HG02678 (cell line): ENCODE measurements at regions not wholly inside any gene's neighbourhood (a gene's known extent, or its start where the extent isn't known, plus 50 kb on each side); places are given as distances from the start of the nearest gene placed in this dataset.

ENCODE experiments used
- ATAC-seq: cut with Tn5 transposase; IDR thresholded peaks from one replicate; pipeline ENCODE4 v1.9.1; 2021; ENCODE audit warnings: mild to moderate bottlenecking, moderate library complexity; ENCODE audit not compliant: unreplicated experiment

DNA sequence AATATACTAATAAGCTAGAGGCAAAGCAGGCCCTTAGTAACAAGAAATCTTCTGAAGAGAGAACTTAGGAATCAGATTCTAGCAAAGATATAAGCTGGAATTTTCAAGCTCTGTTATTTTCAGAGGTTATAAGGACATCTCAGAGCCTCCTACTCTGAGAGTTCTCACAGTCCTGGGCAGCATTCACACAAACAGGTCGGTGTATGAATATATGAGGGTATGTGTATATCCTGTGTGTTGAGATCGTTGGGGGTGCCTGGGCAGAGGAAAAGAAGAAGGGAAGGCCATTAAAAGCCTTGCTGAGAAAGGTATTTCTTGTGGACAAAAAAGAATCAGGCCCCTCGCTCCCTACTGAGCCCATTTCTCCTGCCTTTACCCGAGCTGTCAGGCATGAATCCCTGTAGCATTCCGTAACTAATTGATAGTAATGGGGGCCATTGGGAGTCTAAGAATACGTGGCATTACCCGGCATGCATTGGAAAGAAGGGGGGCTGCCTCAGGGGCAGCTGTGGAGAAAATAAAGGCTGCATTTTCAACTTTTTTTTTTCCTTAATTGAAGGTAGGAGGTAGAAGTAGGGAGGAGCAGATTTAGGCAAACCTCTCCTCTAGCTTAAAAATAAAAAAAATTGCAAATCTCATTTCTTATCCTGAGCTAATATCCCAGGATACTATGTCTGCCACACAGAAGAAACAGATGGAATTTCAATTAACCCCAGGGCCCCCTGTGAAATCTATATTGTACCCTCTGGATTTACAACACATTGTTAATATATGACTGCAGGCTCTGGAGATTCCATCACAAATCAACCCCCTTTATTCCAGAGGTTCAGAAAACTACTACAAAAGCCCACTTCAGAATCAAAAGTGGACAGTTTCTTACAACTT lies 103.8 kb downstream of the GTPBP8 start:
- no peak for ATAC-seq

DNA sequence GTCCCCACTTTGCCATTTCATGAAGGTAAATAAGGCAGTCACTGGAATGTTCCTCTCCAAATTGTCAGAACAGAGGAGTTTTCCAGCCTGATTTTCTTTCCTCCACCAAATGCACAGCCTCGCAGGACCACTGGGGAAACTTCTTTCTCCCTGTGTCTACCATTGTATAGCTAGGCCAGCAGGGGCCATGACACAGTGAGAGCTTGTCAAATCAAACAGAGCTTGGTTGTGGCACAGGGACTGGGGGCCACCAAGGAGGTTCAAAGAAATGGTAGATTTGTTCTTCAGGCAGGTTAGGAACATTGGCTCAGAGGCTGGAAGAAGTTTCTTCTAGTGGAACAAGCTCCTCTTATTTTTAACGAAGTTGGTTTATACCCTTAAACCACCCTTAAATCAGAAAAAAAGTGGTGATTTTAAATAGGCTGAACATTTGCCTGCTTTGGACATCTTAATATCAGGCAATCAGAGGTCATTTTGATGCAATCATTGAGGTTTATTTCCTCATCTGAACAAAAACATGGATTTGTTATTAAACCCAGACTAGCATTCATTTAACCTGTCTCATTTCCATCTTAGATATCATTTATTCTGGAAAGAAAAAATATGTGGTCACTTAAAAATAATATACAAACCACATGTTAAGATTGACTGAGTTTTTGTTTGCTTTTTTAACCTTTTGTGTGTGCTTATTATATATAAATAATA lies 105.6 kb downstream of the GTPBP8 start:
- no peak for ATAC-seq

DNA sequence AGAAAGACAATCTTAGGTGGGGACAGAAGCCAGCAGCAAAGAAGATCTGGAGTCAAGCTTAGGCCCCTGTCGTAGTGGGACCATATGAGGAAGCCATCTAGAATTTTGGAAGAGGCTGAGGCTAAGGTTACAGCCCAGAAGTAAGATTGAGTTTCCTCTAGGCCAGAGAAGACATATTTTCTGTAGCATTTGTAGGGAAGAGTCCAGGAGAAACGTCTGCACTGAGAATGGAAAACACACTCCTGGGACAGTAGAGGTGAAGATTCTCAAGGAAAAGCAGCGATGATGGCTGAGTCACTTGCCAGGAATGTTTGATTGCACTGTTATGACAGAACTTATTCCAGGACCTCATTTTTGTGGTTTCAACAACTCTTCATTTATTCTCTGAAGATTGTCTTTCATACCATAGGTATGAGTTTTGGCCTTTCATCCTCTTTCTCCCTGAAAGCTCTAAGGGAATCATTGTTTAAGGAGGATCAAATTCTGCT lies 107.2 kb downstream of the GTPBP8 start:
- no peak for ATAC-seq

DNA sequence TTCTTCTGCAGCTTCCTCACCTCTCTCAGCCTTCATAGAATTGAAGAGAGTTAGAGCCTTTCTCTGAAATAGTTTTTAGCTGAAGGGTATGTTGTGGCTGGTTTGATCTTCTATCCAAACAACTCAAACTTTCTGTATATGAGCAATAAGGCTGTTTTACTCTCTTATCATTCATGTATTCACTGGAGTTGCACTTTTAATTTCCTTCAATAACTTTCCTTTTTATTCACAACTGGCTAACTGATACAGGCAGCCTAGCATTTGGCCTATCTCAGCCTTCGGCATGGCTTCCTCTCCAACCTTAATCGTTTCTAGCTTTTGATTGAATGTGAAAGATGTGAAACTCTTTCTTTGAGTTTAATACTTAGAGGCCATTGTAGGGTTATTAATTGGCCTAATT lies 109.3 kb downstream of the GTPBP8 start:
- no peak for ATAC-seq

DNA sequence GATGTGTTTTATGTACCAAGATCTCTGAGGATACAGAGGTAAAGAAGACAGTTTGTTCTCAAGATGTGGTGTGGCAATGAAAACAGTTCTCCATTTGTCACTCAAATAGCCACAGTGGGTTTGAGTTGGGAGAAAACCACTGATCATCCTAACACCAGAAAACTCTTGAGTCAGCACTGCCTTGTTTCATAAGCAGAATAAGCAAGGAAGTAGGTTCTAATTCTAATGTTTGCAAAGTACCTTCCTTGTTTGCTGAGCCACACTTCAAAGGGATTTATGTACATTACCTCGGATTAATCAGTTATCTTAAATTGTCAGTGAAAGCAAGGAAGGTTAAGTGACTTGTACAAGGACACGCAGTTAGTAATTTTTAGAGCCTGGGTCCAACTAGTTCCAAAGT lies 107.8 kb upstream of the BOC start:
- ATAC-seq, result no peak

DNA sequence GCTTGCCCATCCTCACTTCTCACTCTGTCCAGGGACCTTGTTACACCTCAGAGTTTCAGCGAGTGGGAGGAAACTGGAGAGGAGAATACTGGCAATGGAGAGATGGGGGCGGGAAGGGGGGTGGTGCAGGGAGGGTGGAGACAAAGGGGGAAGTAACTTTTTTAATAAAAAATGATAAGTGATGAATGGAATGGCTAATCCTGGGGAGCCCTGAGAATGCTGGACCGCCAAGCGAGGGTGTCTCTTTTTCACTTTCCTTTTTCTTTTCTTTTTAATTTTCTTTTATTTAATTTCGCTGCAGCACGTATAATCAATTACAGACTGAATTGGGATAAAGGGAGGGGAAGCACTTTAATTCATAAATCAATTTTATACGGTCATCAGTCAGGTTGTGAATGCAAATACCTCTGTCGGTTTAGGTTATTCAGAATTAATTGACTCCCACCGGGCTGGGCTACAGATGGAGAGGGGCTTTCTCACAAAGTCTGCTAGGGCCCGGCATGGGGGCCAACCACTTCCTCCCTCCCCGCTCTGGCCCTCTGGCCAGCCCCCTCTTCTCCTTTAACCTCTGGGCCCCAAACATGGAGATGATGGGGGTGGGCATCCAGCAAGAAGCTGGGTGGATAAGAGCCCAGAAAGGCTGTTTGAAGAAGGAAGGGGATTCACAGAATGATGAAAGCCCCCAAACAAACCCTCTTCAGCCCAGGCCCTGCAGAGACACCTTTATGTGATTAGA lies 106.8 kb upstream of the BOC start:
- no peak for ATAC-seq

DNA sequence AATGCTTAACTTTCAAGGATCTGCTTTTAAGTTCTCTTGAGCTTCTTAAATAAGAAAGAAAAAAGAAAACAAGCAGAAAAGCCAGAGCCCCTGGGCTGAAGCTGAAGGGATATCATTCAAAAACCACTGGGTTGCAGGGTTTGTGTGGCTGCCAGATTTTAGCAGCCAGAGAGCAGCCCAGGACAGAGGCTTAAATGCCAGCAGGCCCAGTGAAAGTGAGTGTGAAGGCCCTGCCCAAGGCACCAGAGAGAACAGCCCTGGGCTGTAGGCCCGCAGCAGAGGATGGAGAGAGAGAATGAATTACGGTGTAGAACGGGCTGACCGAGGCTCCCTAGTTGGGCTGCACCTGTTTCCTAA lies 106.3 kb upstream of the BOC start:
- ATAC-seq, result no peak

DNA sequence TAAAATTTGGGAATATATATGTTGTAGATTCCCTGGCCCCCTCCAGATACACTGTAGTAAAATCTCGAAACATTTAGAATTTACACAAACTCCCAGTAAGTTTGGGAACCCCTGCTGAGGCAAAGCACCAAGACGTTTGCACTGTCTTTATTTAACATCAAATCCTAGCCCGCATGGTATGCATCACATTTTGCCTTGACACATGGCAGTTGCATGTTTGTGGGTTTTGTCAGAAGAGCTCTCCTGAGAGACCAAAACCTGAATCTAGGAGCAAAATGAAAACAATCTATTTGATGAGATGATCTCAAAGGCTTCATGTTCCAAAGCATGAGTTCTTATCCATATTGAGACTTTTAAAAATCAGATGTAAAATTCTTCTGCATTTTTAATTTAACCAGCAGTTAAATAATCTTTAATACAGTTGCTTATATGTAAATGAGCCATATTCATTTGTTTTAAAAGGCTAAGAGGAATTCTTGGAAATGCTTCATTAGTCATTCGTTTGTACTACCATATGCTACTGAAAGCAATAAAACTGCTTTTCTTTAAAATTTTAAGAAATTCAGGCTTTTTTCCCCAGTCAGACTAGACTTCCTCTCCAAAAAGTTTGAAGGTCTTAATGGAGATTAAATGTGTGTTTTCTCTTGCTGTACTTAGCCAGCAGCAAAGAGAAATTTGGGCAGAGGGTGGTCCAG lies 105.2 kb upstream of the BOC start:
- no peak for ATAC-seq

DNA sequence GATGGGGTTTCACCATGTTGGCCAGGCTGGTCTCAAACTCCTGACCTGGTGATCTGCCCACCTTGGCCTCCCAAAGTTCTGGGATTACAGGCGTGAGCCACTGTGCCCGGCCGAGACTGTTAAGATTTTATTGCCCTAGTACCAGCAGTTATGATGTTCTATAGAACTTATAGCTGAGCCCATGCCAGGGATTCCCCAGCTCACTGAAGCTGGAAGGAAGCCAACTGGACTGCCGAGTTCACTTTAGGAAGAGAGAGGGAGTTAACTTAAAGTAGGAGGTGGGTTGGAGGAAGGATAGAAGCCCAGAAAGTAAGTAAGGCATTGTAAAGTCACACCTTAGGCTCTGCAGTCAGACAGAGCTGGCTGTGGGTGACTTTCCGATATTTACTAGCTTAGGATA lies 101.1 kb upstream of the BOC start:
- no peak for ATAC-seq

DNA sequence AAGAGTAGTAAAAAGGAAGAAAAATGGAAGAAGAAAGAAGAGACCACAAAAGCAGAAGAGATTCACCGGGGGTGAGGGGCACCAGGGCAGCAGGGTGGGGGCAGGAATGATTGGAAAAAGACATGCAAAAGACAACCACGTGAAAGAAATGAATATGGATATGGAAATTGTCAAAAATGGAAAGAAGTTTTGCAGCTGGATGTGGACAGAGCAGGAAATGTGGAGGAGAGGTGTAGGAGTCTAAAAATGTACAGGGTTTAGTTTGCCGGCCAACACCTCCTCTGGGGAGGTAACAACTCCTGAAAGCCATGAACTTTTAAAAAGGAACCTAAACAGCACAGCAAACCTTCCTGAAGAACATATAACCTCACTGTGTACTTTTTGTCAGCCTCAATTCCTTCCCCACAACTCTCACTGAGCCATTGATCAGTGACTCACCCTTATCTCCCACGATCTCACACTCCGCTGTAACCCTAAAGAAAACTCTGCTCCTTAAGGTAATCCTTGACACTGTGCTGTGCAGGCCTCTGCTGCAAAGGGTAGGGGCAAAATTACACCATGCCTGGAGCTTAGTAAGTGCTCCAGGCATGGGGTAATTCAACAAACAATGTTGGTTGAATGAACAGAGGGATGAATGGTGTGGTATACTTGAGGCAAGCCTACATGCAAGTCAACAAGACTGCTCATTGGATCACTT lies 100.2 kb upstream of the BOC start:
- ATAC-seq, result no peak

DNA sequence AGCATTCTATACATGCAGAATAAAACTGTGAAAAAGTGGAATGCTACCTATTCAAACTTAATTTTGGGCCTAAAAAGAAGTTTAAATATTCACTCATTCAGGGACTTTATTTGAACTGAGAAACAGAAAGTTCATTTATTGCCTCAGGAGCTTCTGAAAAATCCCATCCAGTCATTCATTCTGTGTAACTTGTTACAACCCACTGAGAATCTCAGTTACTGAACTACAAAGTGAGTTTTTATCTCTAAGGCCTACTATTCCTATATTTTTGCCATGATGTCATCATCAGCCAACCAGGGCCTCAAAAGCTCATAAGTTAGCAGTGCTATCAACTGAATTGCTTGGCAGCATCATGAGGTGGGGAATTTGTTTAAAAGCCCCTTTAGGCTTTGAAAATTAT lies 98.0 kb upstream of the BOC start:
- no peak for ATAC-seq

DNA sequence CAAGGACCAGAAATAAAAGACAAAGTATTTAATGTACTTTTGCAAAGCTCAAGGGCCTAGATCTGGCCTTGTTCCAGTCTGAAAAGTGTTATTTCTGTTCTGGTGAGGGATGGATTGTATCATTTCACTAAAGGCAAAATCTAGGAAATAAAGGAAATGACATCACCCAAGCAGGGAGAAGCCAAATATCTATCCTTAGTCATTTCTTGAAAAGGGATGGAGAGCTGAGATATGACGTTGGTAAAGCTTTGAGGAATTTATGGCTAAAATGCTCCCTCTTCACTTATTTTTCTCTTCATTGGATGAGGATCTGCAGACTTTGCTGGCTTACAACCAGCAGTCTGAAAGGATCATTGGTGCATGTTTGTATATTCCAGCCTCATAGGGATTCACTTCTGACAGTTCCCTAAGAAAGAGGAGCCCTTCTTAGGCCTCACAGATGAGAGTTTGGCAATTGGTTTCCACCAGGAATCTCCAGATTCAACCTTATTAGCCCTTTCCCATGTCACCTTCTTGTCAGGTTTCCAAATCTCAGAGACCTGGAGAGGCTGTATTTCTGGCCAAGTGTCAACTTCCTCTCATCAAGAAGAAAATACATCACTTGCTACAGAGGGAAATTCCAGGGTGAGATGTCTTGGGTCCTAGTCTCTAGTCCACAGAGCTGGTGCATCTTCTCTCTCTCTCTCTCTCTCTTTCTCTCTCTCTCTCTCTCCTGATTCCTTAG lies 93.7 kb upstream of the BOC start:
- ATAC-seq, result no peak

DNA sequence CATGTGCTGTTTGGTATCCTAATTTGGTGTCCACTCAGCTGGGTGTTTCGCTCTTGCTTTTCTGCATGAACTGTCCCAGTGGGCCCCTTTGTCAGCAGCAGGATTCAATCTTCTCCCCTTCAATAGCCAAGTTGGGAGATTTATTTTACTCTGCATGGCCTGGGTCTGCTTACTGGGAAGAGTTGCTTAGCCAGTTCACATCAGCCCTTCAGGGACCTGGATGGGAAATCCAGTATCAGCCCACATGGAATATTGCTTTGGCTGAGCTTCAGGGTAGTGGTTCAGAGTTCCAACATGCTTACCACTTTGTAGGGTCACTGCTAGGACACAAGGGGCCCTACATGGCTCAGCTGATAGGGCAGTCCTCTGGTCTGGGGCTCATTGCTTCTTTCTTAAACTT lies 93.0 kb upstream of the BOC start:
- ATAC-seq, result no peak

DNA sequence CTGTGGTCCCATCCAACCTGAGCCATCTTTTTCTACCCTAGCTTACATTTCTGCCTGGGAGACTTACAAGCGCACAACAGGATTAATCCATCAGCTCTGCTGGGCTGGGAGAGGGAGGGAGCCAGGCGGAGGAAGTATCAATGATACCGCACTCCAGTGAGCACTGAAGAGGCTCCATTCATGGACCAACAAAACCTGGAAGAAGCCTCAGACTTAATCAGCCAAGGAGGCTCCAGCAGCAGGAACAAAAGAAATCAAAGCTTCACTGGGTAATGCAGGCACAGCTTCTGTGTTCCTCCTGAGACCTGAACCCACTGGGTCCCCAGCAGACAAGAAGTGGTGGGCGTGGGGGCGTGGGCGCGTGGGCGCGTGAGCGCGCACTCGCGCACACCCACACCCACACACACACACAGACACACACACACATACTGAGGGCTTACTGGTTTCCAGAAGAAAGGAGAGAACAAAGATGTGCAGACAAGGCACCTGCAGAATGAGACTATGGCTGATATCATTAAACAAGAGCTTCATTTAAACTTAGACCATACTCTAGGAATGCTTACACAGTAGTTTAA lies 87.0 kb upstream of the BOC start:
- no peak for ATAC-seq

DNA sequence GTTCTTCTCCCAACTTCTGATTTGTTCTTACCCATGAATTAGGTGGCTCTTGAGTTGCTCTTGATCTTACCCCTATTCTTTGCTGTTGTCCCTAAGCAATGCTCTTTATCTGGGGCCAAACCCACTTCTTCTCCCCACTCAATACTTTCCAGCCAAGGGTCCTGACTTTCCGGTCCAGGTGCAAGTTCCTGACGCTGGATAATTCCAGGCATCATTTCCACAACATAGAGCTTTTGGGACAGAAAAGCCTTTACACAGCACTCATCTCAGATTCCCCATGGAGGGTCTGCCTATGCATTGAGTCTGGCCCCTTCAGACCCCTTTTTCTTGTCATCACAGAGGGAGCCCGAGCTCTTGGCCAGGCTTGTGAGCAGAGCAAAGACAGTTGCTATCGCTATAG lies 85.4 kb upstream of the BOC start:
- ATAC-seq, result no peak

DNA sequence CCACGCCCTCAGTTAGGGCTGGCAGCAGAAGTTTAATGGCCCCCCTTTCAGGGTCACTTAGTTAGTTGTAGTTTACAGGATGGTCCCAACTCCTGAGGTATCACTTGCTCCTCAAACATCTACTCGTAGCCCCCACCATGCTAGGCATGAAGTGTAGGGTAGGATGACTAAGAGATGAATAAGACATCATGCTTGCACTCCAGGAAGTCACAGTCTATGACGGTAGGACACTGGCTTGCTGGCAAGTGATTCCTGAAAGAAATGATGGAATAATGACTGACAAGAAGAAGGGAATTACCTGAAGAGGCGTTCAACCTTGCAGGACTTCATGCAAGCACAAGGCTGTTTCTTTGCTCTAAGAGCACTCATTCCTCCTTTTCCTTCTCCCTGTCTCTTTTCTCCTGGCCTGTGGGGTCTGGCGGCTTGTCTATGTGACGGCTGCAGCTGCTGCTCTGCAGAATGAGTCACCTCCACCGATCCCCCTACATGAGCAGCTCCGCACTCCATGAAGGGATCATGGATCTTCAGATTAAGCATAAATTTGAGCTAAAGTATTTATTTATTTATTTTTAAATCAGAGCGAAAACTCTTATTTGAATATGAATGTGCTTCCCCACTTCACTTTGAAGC lies 82.9 kb upstream of the BOC start:
- ATAC-seq, result no peak

DNA sequence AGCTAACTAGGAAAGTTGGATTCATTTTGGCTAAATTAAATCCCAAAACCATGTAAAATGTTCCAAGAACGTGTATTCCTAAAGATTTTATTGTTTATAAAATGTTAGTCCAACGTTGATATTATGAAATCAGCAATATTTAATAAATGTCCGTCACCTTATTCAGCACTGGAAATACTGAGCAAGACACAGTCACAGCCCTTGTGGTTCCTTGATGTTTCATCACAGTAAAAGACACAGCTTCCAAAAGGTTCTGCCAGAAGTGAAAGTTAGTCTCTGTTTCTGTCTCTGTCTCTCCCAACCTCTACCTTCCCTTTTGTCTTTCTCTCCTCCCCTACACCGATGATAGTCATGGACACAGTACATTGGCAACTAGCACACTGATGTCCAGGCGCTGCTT lies 82.2 kb upstream of the BOC start:
- ATAC-seq, result no peak

DNA sequence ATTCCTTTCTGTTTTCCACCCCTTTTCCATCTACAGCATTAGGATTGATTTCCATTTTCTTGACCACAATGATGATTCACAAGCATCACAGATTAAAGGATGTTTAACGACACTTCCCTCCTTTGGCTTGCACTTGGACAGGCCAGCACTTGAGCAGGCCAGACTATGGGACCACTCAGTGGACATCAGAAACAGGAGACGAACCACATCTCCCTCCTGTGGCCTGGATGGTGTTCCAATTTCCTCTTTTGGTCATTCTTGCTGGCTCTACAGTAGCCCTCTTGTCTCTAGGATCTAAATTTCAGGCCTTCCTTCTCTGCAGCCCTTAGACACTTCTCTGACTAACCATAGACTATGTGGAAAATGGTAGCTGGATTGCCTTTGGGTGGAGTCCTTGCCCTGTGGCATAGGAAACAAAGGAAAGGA lies 78.8 kb upstream of the BOC start:
- no peak for ATAC-seq

DNA sequence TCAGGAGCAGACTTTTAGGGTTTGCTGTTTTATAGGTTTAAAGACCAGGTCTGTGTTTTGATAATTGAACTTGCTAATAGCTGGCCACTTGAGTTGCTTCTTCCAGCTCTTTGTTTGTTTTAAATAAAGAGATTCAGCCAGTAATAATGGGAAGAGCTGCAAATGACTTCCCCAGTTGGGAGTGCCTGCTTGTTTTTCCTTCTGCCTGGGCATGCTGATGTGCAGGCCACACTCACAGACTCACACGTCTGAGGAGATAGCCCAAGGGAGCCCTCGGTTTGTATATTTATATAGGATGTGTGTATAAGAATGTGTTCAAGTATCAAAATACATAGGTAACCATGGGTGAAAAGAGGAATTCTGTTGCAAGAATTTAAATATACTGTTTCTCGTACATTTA lies 78.2 kb upstream of the BOC start:
- no peak for ATAC-seq
